Aorta (tissue), 5 donors: ENCODE measurements at regions not wholly inside any gene's neighbourhood (a gene's known extent, or its start where the extent isn't known, plus 50 kb on each side); places are given as distances from the start of the nearest gene placed in this dataset.

ENCODE experiments used
- ATAC-seq: fragments of 200-7000 bp; cut with Tn5 transposase; one replicate; pipeline ENCODE4 v1.9.1; 2022; ENCODE audit warnings: moderate library complexity; ENCODE audit not compliant: low FRiP score
- DNase-seq, 2 donors: peaks; one replicate each; pipeline ENCODE4 v3.0.0-alpha.2; 2020
- H3K27ac ChIP-seq, 2 donors: one replicate each; pipeline ENCODE4 v1.5.1; 2013; ENCODE audit warnings: low read length in 2 of 2, mild to moderate bottlenecking in 2 of 2, moderate library complexity in 2 of 2, control low read depth in 1 of 2, inconsistent platforms in 1 of 2, low read depth in 1 of 2
- H3K27me3 ChIP-seq, 2 donors: one replicate each; pipeline ENCODE4 v1.6.1; 2013; ENCODE audit warnings: control low read depth in 1 of 2, low read length in 1 of 2, mild to moderate bottlenecking in 1 of 2, moderate library complexity in 1 of 2; ENCODE audit not compliant: insufficient read depth in 2 of 2, control insufficient read depth in 1 of 2
- H3K36me3 ChIP-seq, 2 donors: one replicate each; pipeline ENCODE4 v1.6.1; 2013; ENCODE audit warnings: control low read depth in 1 of 2, low read length in 1 of 2, mild to moderate bottlenecking in 1 of 2; ENCODE audit not compliant: insufficient read depth in 2 of 2, control insufficient read depth in 1 of 2
- H3K4me1 ChIP-seq, 2 donors: one replicate each; pipeline ENCODE4 v1.6.1; 2013; ENCODE audit warnings: low read length in 2 of 2, control low read depth in 1 of 2, mild to moderate bottlenecking in 1 of 2, moderate library complexity in 1 of 2; ENCODE audit not compliant: insufficient read depth in 2 of 2, control insufficient read depth in 1 of 2
- H3K4me3 ChIP-seq, 2 donors: one replicate each; pipeline ENCODE4 v1.5.1; 2013; ENCODE audit warnings: low read length in 2 of 2, control low read depth in 1 of 2, mild to moderate bottlenecking in 1 of 2
- H3K9me3 ChIP-seq: one replicate; pipeline ENCODE4 v1.6.1; 2013; ENCODE audit warnings: mild to moderate bottlenecking, low read length; ENCODE audit not compliant: control insufficient read depth
- WGBS, 2 donors: extraction: QIAGEN DNeasy Blood & Tissue Kit; methylation state at CpG; one replicate each; pipeline ENCODE4 v1.1.7; 2013; 5-methylcytosine and 5-hydroxymethylcytosine counted together
- intact Hi-C, 2 donors: fragments of 100-400 bp; cut with DNase I; formaldehyde crosslinking; loops; one replicate each; pipeline versions ENCODE4 v1.14.2 to v1.15.0; 2022
- donor health status: healthy with polysubstance abuse.
- donor health status: Bipolar disorder and iron deficiency.
- donor health status: DM: no; HTN: no; CAD: no.
- donor health status: DM: no; HTN: no; CAD: no.
- donor health status: DM: yes; HTN: yes; CAD: no.

DNA sequence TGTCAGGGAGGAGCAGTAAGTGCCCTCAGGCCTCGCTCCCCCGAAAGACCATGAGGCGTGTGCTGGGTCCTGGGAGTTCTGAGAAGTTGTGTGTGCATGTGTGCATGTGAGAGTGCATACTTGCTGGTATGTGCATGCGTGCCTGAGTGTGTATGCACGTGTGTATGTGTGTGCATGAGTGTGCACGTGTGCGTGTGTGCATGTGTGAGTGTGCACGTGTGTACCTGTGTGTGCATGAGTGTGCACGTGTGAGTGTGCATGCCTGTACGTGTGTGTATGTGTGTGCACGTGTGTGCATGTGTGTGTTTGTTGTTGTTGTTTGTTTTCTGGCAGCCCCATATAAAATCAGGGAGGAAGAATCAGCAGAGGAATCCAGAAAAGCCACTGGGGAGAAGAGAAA lies 426.7 kb downstream of the IRX2 start:
- no peak for ATAC-seq
- 89 to 90% methylated on average over 11 of the region's 11 CpGs for WGBS, 2 donors

GRCh38 chr5:2320611-2321010 lies 430.9 kb downstream of the IRX2 start:
- H3K36me3 ChIP-seq = no peaks in the 10 kb centered on the region
- H3K27me3 ChIP-seq = no peaks in the 10 kb centered on the region
- DNase-seq (no peak), ATAC-seq (no peak)
- H3K27ac ChIP-seq = no peak overlapping the region
- intact Hi-C loops = no loop called here
- no peaks in the 10 kb centered on the region for H3K4me1 ChIP-seq
- H3K9me3 ChIP-seq = peaks cover 2% of the 10 kb centered on the region
- WGBS, 2 donors = 69 to 77% methylated on average over 7 of the region's 7 CpGs
- no peak overlapping the region for H3K4me3 ChIP-seq

More for the DNA sequence above, 426.7 kb downstream of the IRX2 start:
- no peak overlapping the region for H3K4me3 ChIP-seq
- no peak for DNase-seq
- no peaks in the 10 kb centered on the region for H3K4me1 ChIP-seq
- no peaks in the 10 kb centered on the region for H3K27me3 ChIP-seq
- no peak overlapping the region for H3K27ac ChIP-seq
- no peaks in the 10 kb centered on the region for H3K9me3 ChIP-seq
- no peaks in the 10 kb centered on the region for H3K36me3 ChIP-seq
- intact Hi-C loops = no loop called here

GRCh38 chr5:2317540-2317939 lies 433.9 kb downstream of the IRX2 start:
- ATAC-seq = no peak
- intact Hi-C loops = no loop called here
- H3K4me1 ChIP-seq = no peaks in the 10 kb centered on the region
- no peak overlapping the region for H3K4me3 ChIP-seq
- no peaks in the 10 kb centered on the region for H3K36me3 ChIP-seq
- H3K27ac ChIP-seq = no peak overlapping the region
- peaks cover 4% of the 10 kb centered on the region for H3K9me3 ChIP-seq
- WGBS, 2 donors = 62 to 63% methylated on average over 2 of the region's 2 CpGs
- no peak for DNase-seq
- no peaks in the 10 kb centered on the region for H3K27me3 ChIP-seq

- no peak for DNase-seq
- Histone ChIP-seq H3K27ac (no peak overlapping the region), H3K27me3 (no peaks in the 10 kb centered on the region), H3K4me3 (no peak overlapping the region), H3K36me3 (no peaks in the 10 kb centered on the region), H3K4me1 (no peaks in the 10 kb centered on the region), H3K9me3 (peaks cover 3% of the 10 kb centered on the region)
- intact Hi-C loops = no loop called here
- WGBS, 2 donors = 15 to 23% methylated on average over 3 of the region's 3 CpGs
- ATAC-seq = no peak
These were observed 429.1 kb upstream of the IRX4 start for GRCh38 chr5:2311851-2312250.

GRCh38 chr5:2310946-2311345 lies 428.2 kb upstream of the IRX4 start:
- H3K4me3 ChIP-seq = no peak overlapping the region
- H3K27me3 ChIP-seq = no peaks in the 10 kb centered on the region
- no peak overlapping the region for H3K27ac ChIP-seq
- ATAC-seq = no peak
- no peak for DNase-seq
- no peaks in the 10 kb centered on the region for H3K4me1 ChIP-seq
- WGBS, 2 donors = 78 to 85% methylated on average over 10 of the region's 10 CpGs
- H3K36me3 ChIP-seq = no peaks in the 10 kb centered on the region
- peaks cover 3% of the 10 kb centered on the region for H3K9me3 ChIP-seq
- intact Hi-C loops = no loop called here

DNA sequence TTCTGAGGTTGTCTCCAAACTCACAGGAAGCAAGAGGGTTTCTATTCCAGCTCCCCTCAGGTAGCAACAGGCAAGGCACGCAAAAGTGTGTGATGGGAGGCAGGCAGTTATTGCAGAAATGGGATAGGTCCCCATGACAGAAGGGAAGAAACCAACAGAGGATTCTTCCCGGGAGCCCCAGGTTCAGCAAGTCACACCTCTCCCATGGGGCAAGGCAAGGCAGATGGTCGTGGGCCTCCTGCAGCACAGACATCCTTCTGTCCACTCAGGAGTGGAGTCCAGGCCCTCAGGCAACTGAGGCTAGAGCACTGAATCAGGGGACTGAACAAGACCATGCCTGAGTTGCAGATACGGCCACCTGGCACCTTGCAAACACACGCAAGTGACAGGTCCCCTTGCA lies 424.9 kb upstream of the IRX4 start:
- WGBS, 2 donors = 84 to 90% methylated on average over 5 of the region's 5 CpGs
- Histone ChIP-seq H3K27ac (no peak overlapping the region), H3K9me3 (peaks cover 2% of the 10 kb centered on the region), H3K4me3 (no peak overlapping the region), H3K36me3 (no peaks in the 10 kb centered on the region), H3K4me1 (no peaks in the 10 kb centered on the region), H3K27me3 (no peaks in the 10 kb centered on the region)
- ATAC-seq = no peak
- DNase-seq = no peak
- intact Hi-C loops = no loop called here

DNA sequence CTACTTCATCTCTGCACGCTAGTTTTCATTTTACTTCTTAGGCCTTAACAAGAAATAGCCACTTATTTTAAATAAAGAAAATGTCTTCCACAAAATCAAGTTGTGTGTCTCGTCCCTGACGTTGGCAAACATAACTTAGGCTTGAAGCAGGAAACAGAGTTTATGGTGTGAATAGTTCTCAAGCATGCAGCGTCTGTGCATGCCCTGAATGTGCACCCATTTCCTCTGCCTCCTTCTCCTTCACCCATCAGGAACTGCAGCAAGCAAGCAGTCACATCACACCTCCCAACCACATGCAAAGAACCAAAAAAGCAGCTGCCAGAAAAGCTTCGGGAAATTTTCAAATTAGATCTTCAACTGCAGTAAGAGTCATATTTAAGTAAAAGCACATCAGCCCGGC lies 424.0 kb upstream of the IRX4 start:
- H3K36me3 ChIP-seq = no peaks in the 10 kb centered on the region
- H3K4me1 ChIP-seq = no peaks in the 10 kb centered on the region
- no peak overlapping the region for H3K4me3 ChIP-seq
- intact Hi-C loops = no loop called here
- no peak overlapping the region for H3K27ac ChIP-seq
- DNase-seq (no peak), ATAC-seq (no peak)
- H3K9me3 ChIP-seq = peaks cover 2% of the 10 kb centered on the region
- 58 to 65% methylated on average over 6 of the region's 6 CpGs for WGBS, 2 donors
- H3K27me3 ChIP-seq = no peaks in the 10 kb centered on the region

GRCh38 chr5:2303431-2304100 lies 420.8 kb upstream of the IRX4 start:
- ATAC-seq = no peak
- no peaks in the 10 kb centered on the region for H3K4me1 ChIP-seq
- no peak overlapping the region for H3K27ac ChIP-seq
- no peaks in the 10 kb centered on the region for H3K27me3 ChIP-seq
- no peak overlapping the region for H3K4me3 ChIP-seq
- DNase-seq = no peak
- WGBS, 2 donors = 18 to 23% methylated on average over 14 of the region's 14 CpGs
- no peaks in the 10 kb centered on the region for H3K36me3 ChIP-seq
- intact Hi-C loops = no loop called here
- H3K9me3 ChIP-seq = no peaks in the 10 kb centered on the region

GRCh38 chr5:2302169-2302568 lies 419.4 kb upstream of the IRX4 start:
- no peaks in the 10 kb centered on the region for H3K4me1 ChIP-seq
- no peak for DNase-seq
- H3K4me3 ChIP-seq = no peak overlapping the region
- H3K9me3 ChIP-seq = no peaks in the 10 kb centered on the region
- 86 to 92% methylated on average over 16 of the region's 16 CpGs for WGBS, 2 donors
- ATAC-seq = no peak
- H3K36me3 ChIP-seq = no peaks in the 10 kb centered on the region
- intact Hi-C loops = no loop called here
- no peaks in the 10 kb centered on the region for H3K27me3 ChIP-seq
- H3K27ac ChIP-seq = no peak overlapping the region
